ENCODE measurements at regions not wholly inside any gene's neighbourhood (a gene's known extent, or its start where the extent isn't known, plus 50 kb on each side); places are given as distances from the start of the nearest gene placed in this dataset.

- peaks cover 0 to 7% (median 0%) of the 10 kb centered on the region in 7 donors for H3K9me3 Mint-ChIP-seq
- Histone ChIP-seq H3K27ac (ENCODE audit: low read depth in 1 of 2, low read length in 2 of 2) (no peak overlapping the region), H3K79me2 (ENCODE audit: insufficient read depth, low read length) (no peaks in the 10 kb centered on the region), H3K27me3 (ENCODE audit: control insufficient read depth in 2 of 2, insufficient read depth in 2 of 2, low read length in 2 of 2) (no peaks in the 10 kb centered on the region), H3K9ac (ENCODE audit: insufficient read depth, low read length, poor library complexity, severe bottlenecking) (no peak overlapping the region), H3K4me3 (replicated peaks in 1 of 3; ENCODE audit: low read depth in 2 of 3, low read length in 3 of 3) (no peak overlapping the region), H2AFZ (ENCODE audit: insufficient read depth, low read depth, low read length, poor library complexity, severe bottlenecking) (no peak overlapping the region), H4K20me1 (ENCODE audit: insufficient read depth, low read length) (no peaks in the 10 kb centered on the region), H3K4me1 (ENCODE audit: control insufficient read depth in 1 of 2, insufficient read depth in 2 of 2, low read length in 2 of 2) (no peaks in the 10 kb centered on the region), H3K4me2 (replicated peaks; ENCODE audit: extremely low read depth, low read length, poor library complexity, severe bottlenecking) (no peak overlapping the region), H3K36me3 (replicated peaks in 1 of 2; ENCODE audit: control insufficient read depth in 1 of 2, insufficient read depth in 2 of 2, low read length in 2 of 2) (no peaks in the 10 kb centered on the region), H3K9me3 (replicated peaks in 1 of 2; ENCODE audit: control insufficient read depth in 1 of 2, insufficient read depth in 1 of 2, low read length in 2 of 2) (no peaks in the 10 kb centered on the region)
- no peak for TF ChIP-seq CTCF (IDR thresholded peaks at IDR 0.05)
- H3K4me3 Mint-ChIP-seq = no peak overlapping the region
- no peak for DNase-seq
- H3K4me1 Mint-ChIP-seq = no peaks in the 10 kb centered on the region
- no peaks in the 10 kb centered on the region for H3K36me3 Mint-ChIP-seq
- no peak overlapping the region for H3K27ac Mint-ChIP-seq
- H3K27me3 Mint-ChIP-seq (ENCODE audit: low read depth in 3 of 3) = peaks cover 0 to 1% (median 0%) of the 10 kb centered on the region in 3 donors
- intact Hi-C loops (cut with micrococcal nuclease) = no loop called here
- no CpG with 5 or more reads among the region's 7 CpGs for WGBS (ENCODE audit: insufficient coverage)
Measured at GRCh38 chr20:52766645-52767435, 205.3 kb upstream of the TSHZ2 start.

- Histone ChIP-seq H2AFZ (ENCODE audit: insufficient read depth, low read depth, low read length, poor library complexity, severe bottlenecking) (no peak overlapping the region), H3K4me1 (ENCODE audit: control insufficient read depth in 1 of 2, insufficient read depth in 2 of 2, low read length in 2 of 2) (no peaks in the 10 kb centered on the region), H3K27ac (ENCODE audit: low read depth in 1 of 2, low read length in 2 of 2) (no peak overlapping the region), H4K20me1 (ENCODE audit: insufficient read depth, low read length) (no peaks in the 10 kb centered on the region), H3K27me3 (ENCODE audit: control insufficient read depth in 2 of 2, insufficient read depth in 2 of 2, low read length in 2 of 2) (no peaks in the 10 kb centered on the region), H3K79me2 (ENCODE audit: insufficient read depth, low read length) (no peaks in the 10 kb centered on the region), H3K9ac (ENCODE audit: insufficient read depth, low read length, poor library complexity, severe bottlenecking) (no peak overlapping the region), H3K36me3 (replicated peaks in 1 of 2; ENCODE audit: control insufficient read depth in 1 of 2, insufficient read depth in 2 of 2, low read length in 2 of 2) (no peaks in the 10 kb centered on the region), H3K4me3 (replicated peaks in 1 of 3; ENCODE audit: low read depth in 2 of 3, low read length in 3 of 3) (no peak overlapping the region), H3K4me2 (replicated peaks; ENCODE audit: extremely low read depth, low read length, poor library complexity, severe bottlenecking) (no peak overlapping the region), H3K9me3 (replicated peaks in 1 of 2; ENCODE audit: control insufficient read depth in 1 of 2, insufficient read depth in 1 of 2, low read length in 2 of 2) (no peaks in the 10 kb centered on the region)
- Mint-ChIP-seq H3K27ac (peak overlapping the region in 1 of 7 donors; percentile 21), H3K36me3 (no peaks in the 10 kb centered on the region), H3K9me3 (peaks cover 0 to 11% (median 3%) of the 10 kb centered on the region in 7 donors), H3K4me3 (no peak overlapping the region), H3K27me3 (ENCODE audit: low read depth in 3 of 3) (no peaks in the 10 kb centered on the region), H3K4me1 (no peaks in the 10 kb centered on the region)
- 100% methylated on average over 2 of the region's 9 CpGs for WGBS (ENCODE audit: insufficient coverage)
- no peak for TF ChIP-seq CTCF (IDR thresholded peaks at IDR 0.05)
- intact Hi-C loops (cut with micrococcal nuclease) = no loop called here
- no peak for DNase-seq
Measured at GRCh38 chr20:52763321-52763853, 208.8 kb upstream of the TSHZ2 start.

Measured in CD14-positive monocyte (primary cell).